Activated CD8-positive, alpha-beta memory T cell treated with anti-CD3 and anti-CD28 coated beads, Interleukin-2, amount 10 ng/mL, durations not matched to agents 7 days and 5 days (primary cell): ENCODE measurements at regions not wholly inside any gene's neighbourhood (a gene's known extent, or its start where the extent isn't known, plus 50 kb on each side); places are given as distances from the start of the nearest gene placed in this dataset.

Experiments used
- ATAC-seq: fragments of 150-1000 bp; cut with Tn5 transposase; one replicate; pipeline ENCODE4 v1.10.0; 2021; ENCODE audit warnings: moderate library complexity
- CTCF ChIA-PET: fragments of 350-600 bp; sonication (Branson Sonifier 250); formaldehyde crosslinking; loops from one replicate; lab custom pipeline; 2021; ENCODE audit warnings: antibody characterized with exemption; lab: Charles Lee
- DNase-seq: peaks from one replicate; pipeline ENCODE4 v3.0.0-alpha.2; 2020
- H3K27ac Mint-ChIP-seq: one replicate; pipeline ENCODE4 v1.8.0; 2021; ENCODE audit warnings: mild to moderate bottlenecking, mixed read lengths
- H3K27me3 Mint-ChIP-seq: one replicate; pipeline ENCODE4 v1.8.0; 2021; ENCODE audit warnings: mixed read lengths
- H3K36me3 Mint-ChIP-seq: one replicate; pipeline ENCODE4 v1.8.0; 2021; ENCODE audit warnings: mild to moderate bottlenecking, mixed read lengths
- H3K4me1 Mint-ChIP-seq: one replicate; pipeline ENCODE4 v1.8.0; 2021; ENCODE audit warnings: mixed read lengths
- H3K4me3 Mint-ChIP-seq: one replicate; pipeline ENCODE4 v1.8.0; 2021; ENCODE audit warnings: mild to moderate bottlenecking, moderate library complexity, mixed read lengths
- H3K9me3 Mint-ChIP-seq: one replicate; pipeline ENCODE4 v1.8.0; 2022; ENCODE audit warnings: low read depth, mixed read lengths

DNA sequence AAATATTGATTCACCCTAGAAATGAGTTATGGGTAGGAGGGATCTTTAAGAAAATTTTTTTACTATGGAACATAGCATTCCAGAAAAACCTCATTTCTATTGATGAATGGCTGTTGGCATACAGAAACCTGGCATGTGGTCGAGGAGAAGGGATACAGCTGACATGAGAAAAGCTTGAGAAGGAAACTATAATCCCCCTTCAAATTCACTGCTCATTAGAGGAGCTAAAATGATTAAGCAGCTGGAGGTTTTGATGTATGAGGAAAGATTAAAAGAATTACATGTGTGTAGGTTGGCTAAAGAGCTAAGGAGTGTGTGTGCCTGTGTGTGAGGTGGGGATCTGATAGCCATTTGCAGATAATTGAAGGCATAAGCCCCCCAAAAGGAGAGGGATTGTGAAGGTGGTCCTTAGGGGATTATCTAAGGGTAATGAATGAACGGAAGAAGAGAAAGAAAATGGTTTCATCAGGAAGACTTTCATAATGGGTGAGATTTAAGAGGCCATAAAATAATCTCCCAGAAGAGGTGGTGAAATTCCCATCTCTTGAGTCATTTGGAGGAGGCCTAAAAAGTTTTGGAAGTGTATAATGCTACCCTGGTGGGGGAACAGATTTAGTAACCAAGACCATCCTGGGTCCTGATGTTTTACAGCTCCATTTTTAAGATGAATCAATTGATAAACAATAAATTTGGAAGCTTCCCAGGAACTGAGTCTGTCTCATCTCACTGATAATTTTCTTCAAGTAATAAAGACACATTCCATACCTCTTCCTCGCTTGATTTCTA is 272.0 kb upstream of the HAND2 start:
- no peak for ATAC-seq
- Mint-ChIP-seq H3K4me3 (no peak overlapping the region), H3K4me1 (no peaks in the 10 kb centered on the region), H3K9me3 (peaks cover 3% of the 10 kb centered on the region), H3K36me3 (no peaks in the 10 kb centered on the region), H3K27me3 (no peaks in the 10 kb centered on the region), H3K27ac (no peak overlapping the region)
- CTCF ChIA-PET = no interaction called here
- DNase-seq = no peak

DNA sequence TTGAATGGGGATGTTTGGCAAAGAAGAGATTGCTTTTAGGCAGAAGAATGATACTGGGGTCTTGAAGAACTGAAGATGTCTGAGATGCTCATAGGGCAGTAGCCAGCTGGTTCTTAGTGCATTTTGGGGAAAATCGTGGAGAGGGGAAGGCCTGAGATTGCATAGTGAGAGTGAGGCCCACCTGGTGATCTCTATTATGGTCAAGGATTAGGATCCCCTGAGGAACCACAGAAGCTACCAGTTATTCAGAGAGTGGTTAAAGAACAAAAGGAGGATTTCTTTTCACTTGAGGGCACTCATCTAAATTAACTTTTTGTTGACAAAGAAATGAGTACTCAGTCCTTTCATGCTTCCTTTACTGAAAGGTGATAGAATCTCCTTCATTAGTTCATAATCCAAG is 271.3 kb upstream of the HAND2 start:
- no peak overlapping the region for H3K27ac Mint-ChIP-seq
- H3K9me3 Mint-ChIP-seq = peaks cover 3% of the 10 kb centered on the region
- no peak overlapping the region for H3K4me3 Mint-ChIP-seq
- ATAC-seq (no peak), DNase-seq (no peak)
- CTCF ChIA-PET = no interaction called here
- no peaks in the 10 kb centered on the region for H3K36me3 Mint-ChIP-seq
- no peaks in the 10 kb centered on the region for H3K27me3 Mint-ChIP-seq
- no peaks in the 10 kb centered on the region for H3K4me1 Mint-ChIP-seq

DNA sequence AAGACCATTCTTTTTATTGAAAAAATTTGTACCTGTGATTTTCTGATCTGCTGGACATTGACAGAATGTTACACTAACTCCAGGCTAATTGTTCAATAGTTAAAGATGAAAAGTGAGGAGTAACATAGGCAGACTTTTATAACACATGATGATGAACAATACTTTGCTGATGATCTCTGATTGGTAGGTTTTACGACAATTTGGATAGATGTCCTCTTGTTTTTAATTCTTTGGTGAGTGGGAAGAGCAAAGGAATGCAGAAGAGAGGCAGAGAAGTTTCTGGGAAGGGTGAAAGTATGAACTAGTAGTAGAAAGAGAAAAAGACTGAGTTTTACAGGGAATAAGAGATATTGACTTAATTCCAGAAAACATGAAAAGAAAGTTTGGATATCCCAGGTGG is 267.3 kb upstream of the HAND2 start:
- no peak for DNase-seq
- H3K4me3 Mint-ChIP-seq = no peak overlapping the region
- peaks cover 3% of the 10 kb centered on the region for H3K9me3 Mint-ChIP-seq
- CTCF ChIA-PET = no interaction called here
- ATAC-seq = no peak
- no peaks in the 10 kb centered on the region for H3K4me1 Mint-ChIP-seq
- H3K27me3 Mint-ChIP-seq = no peaks in the 10 kb centered on the region
- no peaks in the 10 kb centered on the region for H3K36me3 Mint-ChIP-seq
- H3K27ac Mint-ChIP-seq = no peak overlapping the region

DNA sequence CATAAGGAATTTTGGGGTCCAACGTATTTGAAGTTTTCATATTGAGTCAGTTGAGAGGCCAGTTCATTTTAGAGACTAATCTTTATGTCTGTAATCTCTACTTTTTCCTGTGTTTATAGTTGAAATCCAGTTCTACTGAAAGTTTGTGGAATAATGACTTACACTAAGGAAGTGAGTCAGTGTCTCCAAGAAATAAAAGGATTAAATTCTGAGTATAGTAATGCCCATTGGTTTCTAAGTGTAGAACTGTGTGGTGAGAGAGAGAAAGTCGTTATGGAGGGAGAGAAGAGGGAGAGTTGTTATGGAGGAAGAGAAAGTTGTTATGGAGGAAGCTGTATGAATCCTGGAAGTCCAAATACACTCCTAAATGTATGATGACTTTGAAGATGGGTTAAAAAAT is 264.6 kb upstream of the HAND2 start:
- Mint-ChIP-seq H3K9me3 (no peaks in the 10 kb centered on the region), H3K36me3 (no peaks in the 10 kb centered on the region)

DNA sequence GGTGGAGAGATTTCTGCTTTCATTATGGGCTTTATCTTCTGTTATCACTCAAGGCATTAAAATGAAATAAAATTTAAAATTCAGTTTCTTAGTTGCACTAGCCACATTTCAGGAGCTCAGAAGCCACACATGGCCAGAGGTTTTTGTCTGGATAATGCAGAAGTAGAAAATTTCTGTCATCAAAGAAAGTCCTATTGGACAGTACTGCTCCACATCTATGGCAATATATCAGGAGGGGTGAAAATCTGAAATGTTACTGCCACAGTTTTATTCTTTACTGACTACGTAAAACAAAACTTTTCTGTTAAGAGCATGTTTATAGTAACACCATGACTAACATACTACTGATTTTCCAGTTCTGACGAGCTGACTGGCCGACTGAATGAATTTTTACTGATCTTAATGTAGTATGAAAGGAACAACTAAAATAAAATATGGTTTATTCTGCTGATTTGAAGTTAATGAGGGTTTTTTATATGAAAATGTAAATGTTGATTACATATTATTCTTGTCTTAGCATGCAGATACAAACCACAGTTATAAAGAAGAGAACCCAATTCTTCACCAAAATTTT is 264.0 kb upstream of the HAND2 start:
- Mint-ChIP-seq H3K27ac (no peak overlapping the region), H3K4me1 (no peaks in the 10 kb centered on the region), H3K4me3 (no peak overlapping the region), H3K36me3 (no peaks in the 10 kb centered on the region), H3K27me3 (no peaks in the 10 kb centered on the region), H3K9me3 (no peaks in the 10 kb centered on the region)
- DNase-seq = no peak
- no peak for ATAC-seq
- CTCF ChIA-PET = no interaction called here

More for the DNA sequence above, 264.6 kb upstream of the HAND2 start:
- ATAC-seq = no peak
- H3K27ac Mint-ChIP-seq = no peak overlapping the region
- no peak overlapping the region for H3K4me3 Mint-ChIP-seq
- CTCF ChIA-PET = no interaction called here
- DNase-seq = no peak
- H3K27me3 Mint-ChIP-seq = no peaks in the 10 kb centered on the region
- no peaks in the 10 kb centered on the region for H3K4me1 Mint-ChIP-seq

DNA sequence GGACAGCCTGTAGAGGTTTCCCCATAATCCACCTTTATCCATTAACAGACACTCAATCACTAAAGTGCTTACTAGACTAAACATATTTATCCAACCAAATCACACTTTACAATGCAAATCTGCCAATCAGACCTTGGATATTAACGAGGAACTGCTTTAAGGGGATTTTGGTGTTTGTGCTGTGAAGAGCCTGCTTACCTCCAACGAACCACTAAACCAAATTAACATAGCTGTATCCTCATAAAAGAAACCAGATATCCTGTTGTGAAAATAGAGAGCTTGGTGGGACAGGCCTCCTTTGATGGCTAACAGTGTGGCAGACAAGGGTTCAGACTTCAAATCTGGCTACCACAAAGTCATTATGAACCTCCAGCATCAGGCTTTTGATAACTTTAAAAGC is 252.6 kb upstream of the HAND2 start:
- Mint-ChIP-seq H3K4me3 (no peak overlapping the region), H3K36me3 (no peaks in the 10 kb centered on the region), H3K9me3 (peaks cover 2% of the 10 kb centered on the region), H3K27ac (no peak overlapping the region), H3K27me3 (no peaks in the 10 kb centered on the region), H3K4me1 (no peaks in the 10 kb centered on the region)
- ATAC-seq = no peak
- DNase-seq = no peak
- CTCF ChIA-PET = no interaction called here

DNA sequence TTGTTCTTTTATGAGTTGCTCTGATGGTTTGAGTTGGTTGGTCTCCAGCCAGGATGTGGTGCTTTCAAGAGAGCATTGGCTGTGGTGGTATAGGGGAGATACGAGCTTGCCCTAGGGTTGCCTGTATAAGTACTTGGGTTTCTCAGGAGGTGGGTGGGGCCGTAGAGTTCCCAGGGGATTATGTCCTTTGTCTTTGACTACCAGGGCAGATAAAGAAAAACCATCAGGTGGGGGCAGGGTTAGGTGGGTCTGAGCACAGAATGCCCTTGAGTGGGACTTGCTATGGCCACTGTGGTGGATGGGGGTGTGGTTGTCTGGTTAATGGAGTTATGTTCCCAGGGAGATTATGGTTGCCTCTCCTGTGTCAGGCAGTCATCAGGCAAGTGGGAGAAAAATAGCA is 247.9 kb upstream of the HAND2 start:
- no peaks in the 10 kb centered on the region for H3K9me3 Mint-ChIP-seq

DNA sequence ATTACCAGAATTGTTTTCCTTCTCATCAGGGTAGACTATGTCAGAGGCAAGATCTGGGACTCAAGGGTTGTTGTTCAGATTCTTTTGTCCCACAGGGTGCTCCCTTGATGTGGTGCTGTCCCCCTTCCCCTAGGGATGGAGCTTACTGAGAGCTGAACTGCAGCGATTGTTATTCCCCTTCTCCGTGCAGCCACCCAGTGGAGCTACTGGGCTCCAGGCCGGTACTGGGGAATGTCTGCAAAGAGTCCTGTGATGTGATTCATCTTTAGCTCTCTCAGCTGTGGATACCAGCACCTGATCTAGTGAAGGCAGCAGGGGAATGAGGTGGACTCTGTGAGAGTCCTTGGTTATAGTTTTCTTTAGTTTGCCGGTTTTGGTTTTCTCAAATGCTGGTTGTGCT is 247.4 kb upstream of the HAND2 start:
- Mint-ChIP-seq H3K27me3 (no peaks in the 10 kb centered on the region), H3K4me1 (no peaks in the 10 kb centered on the region)

More for the DNA sequence above, 247.9 kb upstream of the HAND2 start:
- H3K27me3 Mint-ChIP-seq = no peaks in the 10 kb centered on the region
- H3K4me1 Mint-ChIP-seq = no peaks in the 10 kb centered on the region
- CTCF ChIA-PET = no interaction called here
- no peaks in the 10 kb centered on the region for H3K36me3 Mint-ChIP-seq
- no peak overlapping the region for H3K27ac Mint-ChIP-seq
- ATAC-seq (no peak), DNase-seq (no peak)
- H3K4me3 Mint-ChIP-seq = no peak overlapping the region

DNA sequence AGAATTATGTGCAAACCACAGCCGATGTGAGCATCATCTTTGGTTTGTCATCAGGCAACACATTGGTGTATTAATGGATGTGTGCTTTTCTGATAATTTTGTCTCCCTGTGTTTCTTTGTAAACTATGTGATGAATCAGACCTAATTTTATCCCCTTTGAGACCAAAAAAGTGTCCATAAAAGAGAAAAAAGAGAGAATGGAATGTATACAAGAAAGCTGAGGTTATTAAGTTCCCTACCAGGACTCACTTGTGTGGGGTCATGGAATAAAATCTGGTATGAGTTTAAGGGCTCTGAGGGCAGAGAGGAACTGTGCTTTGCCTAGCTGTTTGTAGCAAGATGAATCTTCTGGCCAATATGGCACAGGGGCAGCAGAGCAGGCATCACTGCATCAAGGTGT is 239.5 kb upstream of the HAND2 start:
- DNase-seq (no peak), ATAC-seq (no peak)
- no peaks in the 10 kb centered on the region for H3K36me3 Mint-ChIP-seq
- no peaks in the 10 kb centered on the region for H3K4me1 Mint-ChIP-seq
- H3K9me3 Mint-ChIP-seq = no peaks in the 10 kb centered on the region
- H3K4me3 Mint-ChIP-seq = no peak overlapping the region
- CTCF ChIA-PET = no interaction called here
- H3K27ac Mint-ChIP-seq = no peak overlapping the region
- H3K27me3 Mint-ChIP-seq = no peaks in the 10 kb centered on the region

More for the DNA sequence above, 247.4 kb upstream of the HAND2 start:
- ATAC-seq (no peak), DNase-seq (no peak)
- Mint-ChIP-seq H3K36me3 (no peaks in the 10 kb centered on the region), H3K27ac (no peak overlapping the region), H3K4me3 (no peak overlapping the region), H3K9me3 (no peaks in the 10 kb centered on the region)
- CTCF ChIA-PET = no interaction called here

DNA sequence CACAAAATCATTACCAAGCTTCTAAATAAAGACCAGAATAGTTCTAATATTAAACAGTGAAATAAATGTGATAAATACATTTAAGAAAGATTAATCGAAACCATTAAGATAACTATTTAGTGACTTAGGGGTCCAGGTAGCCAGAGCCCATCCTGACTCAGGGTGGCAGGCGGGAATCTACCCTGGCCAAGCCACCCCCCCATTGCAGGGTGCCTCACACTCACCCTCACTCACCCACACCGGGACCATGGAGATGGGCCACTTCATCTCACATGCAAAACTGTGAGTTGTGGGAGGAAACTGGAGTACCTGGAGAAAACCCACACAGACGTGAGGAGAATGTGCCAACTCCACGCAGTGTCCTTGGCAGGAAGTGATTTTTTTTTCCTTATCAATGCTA is 237.6 kb upstream of the HAND2 start:
- DNase-seq (no peak), ATAC-seq (no peak)
- H3K36me3 Mint-ChIP-seq = no peaks in the 10 kb centered on the region
- H3K27me3 Mint-ChIP-seq = no peaks in the 10 kb centered on the region
- H3K9me3 Mint-ChIP-seq = no peaks in the 10 kb centered on the region
- H3K27ac Mint-ChIP-seq = no peak overlapping the region
- H3K4me3 Mint-ChIP-seq = no peak overlapping the region
- CTCF ChIA-PET = no interaction called here
- no peaks in the 10 kb centered on the region for H3K4me1 Mint-ChIP-seq

DNA sequence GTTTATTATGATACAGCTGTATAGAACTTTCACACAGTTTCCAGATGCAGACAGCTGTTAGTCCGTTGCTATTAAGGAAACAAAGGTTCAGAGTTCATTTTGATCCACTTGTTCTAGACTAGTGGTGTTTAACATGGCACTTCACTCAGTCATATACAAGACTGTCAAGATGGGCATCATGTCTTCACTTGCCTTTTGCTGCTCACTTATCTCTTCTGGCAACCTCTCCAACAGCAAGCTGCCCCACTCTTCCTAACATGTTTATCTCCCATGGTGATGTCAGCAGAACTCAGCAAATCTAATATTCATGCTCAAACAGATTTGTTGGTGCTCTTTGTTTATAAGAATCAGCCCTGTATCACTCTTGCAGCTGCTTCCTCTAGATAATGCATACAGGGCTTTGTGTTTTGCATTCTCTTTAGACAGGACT is 236.2 kb upstream of the HAND2 start:
- H3K4me1 Mint-ChIP-seq = no peaks in the 10 kb centered on the region
- H3K4me3 Mint-ChIP-seq = no peak overlapping the region

DNA sequence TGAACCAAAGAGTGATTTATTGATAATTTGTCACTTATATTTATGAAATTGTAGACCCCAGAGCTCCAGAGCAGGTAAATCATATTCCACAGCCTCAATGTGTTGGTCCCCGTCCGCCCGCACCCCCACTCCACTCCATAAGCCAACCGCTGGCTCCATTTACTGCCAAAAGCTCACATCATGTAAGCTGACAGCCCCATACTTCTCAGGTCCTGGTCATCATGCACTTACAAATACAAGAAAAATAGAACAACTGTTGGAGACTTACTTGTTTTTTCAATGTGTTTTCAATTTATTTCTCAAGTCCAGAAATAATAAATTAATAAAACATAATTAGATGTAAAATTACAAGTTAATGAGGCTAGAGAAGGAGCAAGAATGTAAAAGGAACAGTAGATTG is 235.7 kb upstream of the HAND2 start:
- no peak overlapping the region for H3K4me3 Mint-ChIP-seq
- no peaks in the 10 kb centered on the region for H3K27me3 Mint-ChIP-seq
- no peaks in the 10 kb centered on the region for H3K4me1 Mint-ChIP-seq
- no peak for DNase-seq
- ATAC-seq = no peak
- no peaks in the 10 kb centered on the region for H3K36me3 Mint-ChIP-seq
- H3K27ac Mint-ChIP-seq = no peak overlapping the region
- no peaks in the 10 kb centered on the region for H3K9me3 Mint-ChIP-seq
- CTCF ChIA-PET = no interaction called here

More for the DNA sequence above, 236.2 kb upstream of the HAND2 start:
- no peaks in the 10 kb centered on the region for H3K27me3 Mint-ChIP-seq
- H3K27ac Mint-ChIP-seq = no peak overlapping the region
- H3K36me3 Mint-ChIP-seq = no peaks in the 10 kb centered on the region
- CTCF ChIA-PET = no interaction called here
- DNase-seq (no peak), ATAC-seq (no peak)
- no peaks in the 10 kb centered on the region for H3K9me3 Mint-ChIP-seq

DNA sequence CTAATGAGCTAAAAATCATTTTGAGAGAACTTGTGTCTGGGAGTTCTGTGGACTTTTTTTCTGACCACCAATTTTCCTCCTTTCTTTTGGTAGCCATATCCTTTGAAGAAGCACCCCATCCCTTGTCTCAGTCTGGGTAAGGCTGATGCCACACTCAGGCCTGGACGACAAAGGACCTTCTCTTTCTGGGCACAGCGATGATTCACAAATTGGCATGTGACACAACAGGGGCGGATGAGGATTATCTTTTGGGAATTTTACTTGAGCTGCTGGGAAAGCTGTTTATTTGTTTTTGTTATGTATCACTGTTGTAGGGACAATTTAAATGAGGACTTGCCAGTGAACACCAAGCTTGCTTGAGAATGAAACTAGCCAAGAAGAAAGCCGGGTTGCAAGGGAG is 233.4 kb upstream of the HAND2 start:
- no peak for DNase-seq
- H3K4me1 Mint-ChIP-seq = no peaks in the 10 kb centered on the region
- no peaks in the 10 kb centered on the region for H3K9me3 Mint-ChIP-seq
- H3K4me3 Mint-ChIP-seq = no peak overlapping the region
- no peaks in the 10 kb centered on the region for H3K36me3 Mint-ChIP-seq
- H3K27me3 Mint-ChIP-seq = no peaks in the 10 kb centered on the region
- ATAC-seq = no peak
- CTCF ChIA-PET = interaction anchor here (1.2 kb wide), 1 partner anchor 9 kb away, joined by 3 read pairs; no protein-coding TSS in a partner anchor
- H3K27ac Mint-ChIP-seq = no peak overlapping the region

DNA sequence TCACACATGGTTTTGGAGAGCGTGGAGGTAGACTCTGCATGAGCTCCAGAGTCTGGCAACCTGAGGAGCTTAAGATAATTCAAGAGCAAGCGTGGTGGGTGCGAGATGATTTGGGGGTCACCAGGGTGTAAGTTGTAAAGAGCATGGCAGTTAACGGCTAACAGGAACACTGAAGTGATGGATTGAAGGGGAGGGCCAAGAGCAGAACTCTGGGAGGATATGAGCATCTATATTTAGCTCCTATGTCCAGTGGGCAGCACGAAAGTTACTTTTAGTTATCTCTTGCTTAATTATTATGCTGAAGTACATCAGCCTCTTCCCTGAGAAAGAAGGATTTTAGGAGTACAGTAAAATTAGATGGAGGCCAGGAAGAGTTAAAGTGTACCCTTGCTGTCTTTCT is 231.9 kb upstream of the HAND2 start:
- ATAC-seq (no peak), DNase-seq (no peak)
- no peak overlapping the region for H3K4me3 Mint-ChIP-seq
- CTCF ChIA-PET = no interaction called here
- no peaks in the 10 kb centered on the region for H3K27me3 Mint-ChIP-seq
- no peak overlapping the region for H3K27ac Mint-ChIP-seq
- H3K4me1 Mint-ChIP-seq = no peaks in the 10 kb centered on the region
- H3K9me3 Mint-ChIP-seq = no peaks in the 10 kb centered on the region
- no peaks in the 10 kb centered on the region for H3K36me3 Mint-ChIP-seq
